ENCODE measurements at regions not wholly inside any gene's neighbourhood (a gene's known extent, or its start where the extent isn't known, plus 50 kb on each side); places are given as distances from the start of the nearest gene placed in this dataset.

- FAIRE-seq = no peak
- no peak for TF ChIP-seq ESRRA (CRISPR knock-in tag; IDR thresholded peaks at IDR 0.05; ENCODE audit: low read depth)
- no peak for TF ChIP-seq TEAD2 (CRISPR knock-in tag; IDR thresholded peaks at IDR 0.05)
- TF ChIP-seq ZHX2 (IDR thresholded peaks at IDR 0.05; ENCODE audit: low read depth) = no peak
- no peak for TF ChIP-seq ZHX2 (CRISPR knock-in tag; IDR thresholded peaks at IDR 0.05; ENCODE audit: borderline replicate concordance)
- TF ChIP-seq HMGXB4 (CRISPR knock-in tag; IDR thresholded peaks at IDR 0.05; ENCODE audit: borderline replicate concordance in 1 of 2, low read depth in 1 of 2) = no peak
- TF ChIP-seq ARID3A (IDR thresholded peaks at IDR 0.05; ENCODE audit: low read depth, low read length) = no peak
- TF ChIP-seq ZNF18 (CRISPR knock-in tag; IDR thresholded peaks at IDR 0.05; ENCODE audit: insufficient replicate concordance) = no peak
- TF ChIP-seq DMAP1 (CRISPR knock-in tag; IDR thresholded peaks at IDR 0.05) = no peak
- no peak for TF ChIP-seq NONO (IDR thresholded peaks at IDR 0.05)
- TF ChIP-seq NONO (CRISPR knock-in tag; conservative IDR thresholded peaks at IDR 0.05) = no peak
- TF ChIP-seq KAT8 (CRISPR knock-in tag; IDR thresholded peaks at IDR 0.05) = no peak
- no peak for TF ChIP-seq FOXO1 (CRISPR knock-in tag; IDR thresholded peaks at IDR 0.05)
- no peak for TF ChIP-seq ZNF30 (CRISPR knock-in tag; IDR thresholded peaks at IDR 0.05)
- TF ChIP-seq STAT5B (CRISPR knock-in tag; IDR thresholded peaks at IDR 0.05) = no peak
- TF ChIP-seq ZNF713 (CRISPR knock-in tag; IDR thresholded peaks at IDR 0.05) = no peak
- TF ChIP-seq KLF13 (CRISPR knock-in tag; IDR thresholded peaks at IDR 0.05) = no peak
These were observed 606.6 kb downstream of the TBL1XR1 start for GRCh38 chr3:176590722-176591121.

More at GRCh38 chr3:176590722-176591121, 606.6 kb downstream of the TBL1XR1 start:
- ChIA-PET POLR2A (no interaction called here), CTCF (ENCODE audit: low intra/inter-chr PET ratio, low total read pairs) (no interaction called here)
- Histone ChIP-seq H2AFZ (ENCODE audit: low read length) (no peak overlapping the region), H3K4me2 (ENCODE audit: low read depth, low read length) (no peak overlapping the region), H3K36me3 (replicated peaks in 1 of 2; ENCODE audit: control insufficient read depth in 1 of 2, insufficient read depth in 2 of 2, low read length in 2 of 2) (no peaks in the 10 kb centered on the region), H3K79me2 (ENCODE audit: insufficient read depth, low read length) (no peaks in the 10 kb centered on the region), H3K27me3 (ENCODE audit: control insufficient read depth in 1 of 2, insufficient read depth in 2 of 2, low read length in 2 of 2) (no peaks in the 10 kb centered on the region), H3K4me3 (replicated peaks in 1 of 3; ENCODE audit: insufficient read depth in 1 of 3, low read depth in 2 of 3, low read length in 3 of 3) (no peak overlapping the region), H3K9ac (ENCODE audit: insufficient read depth, low read depth, low read length) (no peak overlapping the region), H4K20me1 (ENCODE audit: insufficient read depth, low read length) (no peaks in the 10 kb centered on the region), H3K9me3 (ENCODE audit: low read length) (no peaks in the 10 kb centered on the region), H3K27ac (ENCODE audit: extremely low read length, insufficient read depth, low read length) (no peak overlapping the region), H3K4me1 (ENCODE audit: insufficient read depth, low read length) (no peaks in the 10 kb centered on the region)
- in situ Hi-C loops (cut with HindIII; ENCODE audit: extremely low pct_ligation_motif_present, low pct_unique_long_range_greater_than_20kb) (no loop called here), intact Hi-C loops (cut with micrococcal nuclease; ENCODE audit: unreplicated experiment) (no loop called here)
- WGBS (ENCODE audit: low lambda C conversion rate) = 0% methylated on average over 1 of the region's 1 CpG
- no TSS peak for BruUV-seq (replicated peaks)
- ATAC-seq (no peak), DNase-seq (ENCODE audit: low spot score) (no peak)
